ENCODE measurements at regions not wholly inside any gene's neighbourhood (a gene's known extent, or its start where the extent isn't known, plus 50 kb on each side); places are given as distances from the start of the nearest gene placed in this dataset.

GRCh38 chr12:58615047-58615446 is 305.3 kb downstream of the LRIG3 start:
- H3K27ac ChIP-seq (ENCODE audit: low read depth, low read length) = no peak overlapping the region
- no peaks in the 10 kb centered on the region for H3K27me3 ChIP-seq (ENCODE audit: insufficient read depth, low read length)
- H3K9ac ChIP-seq (ENCODE audit: low read depth, low read length) = no peak overlapping the region
- no peak overlapping the region for H3K4me3 ChIP-seq (ENCODE audit: low read length)
- H3K9me3 ChIP-seq (ENCODE audit: insufficient read depth, low read depth, low read length) = no peaks in the 10 kb centered on the region
- H3K36me3 ChIP-seq (ENCODE audit: insufficient read depth, low read length) = no peaks in the 10 kb centered on the region
- WGBS = 92% methylated on average over 2 of the region's 2 CpGs
- no peaks in the 10 kb centered on the region for H3K4me1 ChIP-seq (ENCODE audit: insufficient read depth, low read length)

- no peaks in the 10 kb centered on the region for H3K27me3 ChIP-seq (ENCODE audit: insufficient read depth, low read length)
- H3K9ac ChIP-seq (ENCODE audit: low read depth, low read length) = no peak overlapping the region
- H3K36me3 ChIP-seq (ENCODE audit: insufficient read depth, low read length) = no peaks in the 10 kb centered on the region
- no peak overlapping the region for H3K27ac ChIP-seq (ENCODE audit: low read depth, low read length)
- H3K4me1 ChIP-seq (ENCODE audit: insufficient read depth, low read length) = no peaks in the 10 kb centered on the region
- no peak overlapping the region for H3K4me3 ChIP-seq (ENCODE audit: low read length)
- no peaks in the 10 kb centered on the region for H3K9me3 ChIP-seq (ENCODE audit: insufficient read depth, low read depth, low read length)
Measured at GRCh38 chr12:58615576-58615975, 304.7 kb downstream of the LRIG3 start.

- 94% methylated on average over 1 of the region's 1 CpG for whole genome bisulfite sequencing
- Histone ChIP-seq H3K27me3 (ENCODE audit: insufficient read depth, low read length) (no peaks in the 10 kb centered on the region), H3K9me3 (ENCODE audit: insufficient read depth, low read depth, low read length) (no peaks in the 10 kb centered on the region), H3K27ac (ENCODE audit: low read depth, low read length) (no peak overlapping the region), H3K4me1 (ENCODE audit: insufficient read depth, low read length) (no peaks in the 10 kb centered on the region), H3K9ac (ENCODE audit: low read depth, low read length) (no peak overlapping the region), H3K36me3 (ENCODE audit: insufficient read depth, low read length) (no peaks in the 10 kb centered on the region), H3K4me3 (ENCODE audit: low read length) (no peak overlapping the region)
Measured at GRCh38 chr12:58616618-58617017, 303.7 kb downstream of the LRIG3 start.

GRCh38 chr12:58621126-58621525 is 299.2 kb downstream of the LRIG3 start:
- no peaks in the 10 kb centered on the region for H3K36me3 ChIP-seq (ENCODE audit: insufficient read depth, low read length)
- no peak overlapping the region for H3K9ac ChIP-seq (ENCODE audit: low read depth, low read length)
- H3K4me1 ChIP-seq (ENCODE audit: insufficient read depth, low read length) = no peaks in the 10 kb centered on the region
- 96% methylated on average over 3 of the region's 5 CpGs for WGBS
- no peak overlapping the region for H3K4me3 ChIP-seq (ENCODE audit: low read length)
- H3K9me3 ChIP-seq (ENCODE audit: insufficient read depth, low read depth, low read length) = 0 out of 2 replicates have a peak, but pooled peaks cover 2% of the 10 kb centered on the region
- H3K27ac ChIP-seq (ENCODE audit: low read depth, low read length) = no peak overlapping the region
- H3K27me3 ChIP-seq (ENCODE audit: insufficient read depth, low read length) = no peaks in the 10 kb centered on the region

GRCh38 chr12:58629376-58629775 is 290.9 kb downstream of the LRIG3 start:
- 100% methylated on average over 1 of the region's 1 CpG for WGBS
- Histone ChIP-seq H3K9me3 (ENCODE audit: insufficient read depth, low read depth, low read length) (0 out of 2 replicates have a peak, but pooled peaks cover 2% of the 10 kb centered on the region), H3K27me3 (ENCODE audit: insufficient read depth, low read length) (no peaks in the 10 kb centered on the region), H3K9ac (ENCODE audit: low read depth, low read length) (no peak overlapping the region), H3K4me3 (ENCODE audit: low read length) (no peak overlapping the region), H3K36me3 (ENCODE audit: insufficient read depth, low read length) (no peaks in the 10 kb centered on the region), H3K27ac (ENCODE audit: low read depth, low read length) (no peak overlapping the region), H3K4me1 (ENCODE audit: insufficient read depth, low read length) (0 out of 2 replicates have a peak, but pooled peaks cover 5% of the 10 kb centered on the region)

GRCh38 chr12:58633479-58633878 is 286.8 kb downstream of the LRIG3 start:
- Histone ChIP-seq H3K9me3 (ENCODE audit: insufficient read depth, low read depth, low read length) (no peaks in the 10 kb centered on the region), H3K9ac (ENCODE audit: low read depth, low read length) (no peak overlapping the region), H3K4me1 (ENCODE audit: insufficient read depth, low read length) (0 out of 2 replicates have a peak, but pooled peaks cover 5% of the 10 kb centered on the region), H3K27me3 (ENCODE audit: insufficient read depth, low read length) (no peaks in the 10 kb centered on the region), H3K4me3 (ENCODE audit: low read length) (no peak overlapping the region), H3K27ac (ENCODE audit: low read depth, low read length) (no peak overlapping the region), H3K36me3 (ENCODE audit: insufficient read depth, low read length) (no peaks in the 10 kb centered on the region)

GRCh38 chr12:58639318-58639934 is 280.9 kb downstream of the LRIG3 start:
- Histone ChIP-seq H3K27me3 (ENCODE audit: insufficient read depth, low read length) (no peaks in the 10 kb centered on the region), H3K9me3 (ENCODE audit: insufficient read depth, low read depth, low read length) (no peaks in the 10 kb centered on the region), H3K36me3 (ENCODE audit: insufficient read depth, low read length) (no peaks in the 10 kb centered on the region), H3K4me1 (ENCODE audit: insufficient read depth, low read length) (no peaks in the 10 kb centered on the region), H3K4me3 (ENCODE audit: low read length) (no peak overlapping the region), H3K9ac (ENCODE audit: low read depth, low read length) (no peak overlapping the region), H3K27ac (ENCODE audit: low read depth, low read length) (no peak overlapping the region)
- 93% methylated on average over 4 of the region's 4 CpGs for WGBS

- Histone ChIP-seq H3K9me3 (ENCODE audit: insufficient read depth, low read depth, low read length) (no peaks in the 10 kb centered on the region), H3K9ac (ENCODE audit: low read depth, low read length) (no peak overlapping the region), H3K4me1 (ENCODE audit: insufficient read depth, low read length) (no peaks in the 10 kb centered on the region), H3K27me3 (ENCODE audit: insufficient read depth, low read length) (no peaks in the 10 kb centered on the region), H3K27ac (ENCODE audit: low read depth, low read length) (no peak overlapping the region), H3K4me3 (ENCODE audit: low read length) (no peak overlapping the region), H3K36me3 (ENCODE audit: insufficient read depth, low read length) (no peaks in the 10 kb centered on the region)
- WGBS = 100% methylated on average over 1 of the region's 1 CpG
Measured at GRCh38 chr12:58640314-58640713, 280.0 kb downstream of the LRIG3 start.

GRCh38 chr12:58645946-58646345 is 274.4 kb downstream of the LRIG3 start:
- Histone ChIP-seq H3K36me3 (ENCODE audit: insufficient read depth, low read length) (no peaks in the 10 kb centered on the region), H3K4me3 (ENCODE audit: low read length) (no peak overlapping the region), H3K9ac (ENCODE audit: low read depth, low read length) (no peak overlapping the region), H3K27ac (ENCODE audit: low read depth, low read length) (no peak overlapping the region), H3K4me1 (ENCODE audit: insufficient read depth, low read length) (no peaks in the 10 kb centered on the region), H3K9me3 (ENCODE audit: insufficient read depth, low read depth, low read length) (no peaks in the 10 kb centered on the region), H3K27me3 (ENCODE audit: insufficient read depth, low read length) (no peaks in the 10 kb centered on the region)
- WGBS = 49% methylated on average over 2 of the region's 2 CpGs

GRCh38 chr12:58647495-58647894 is 272.8 kb downstream of the LRIG3 start:
- H3K4me3 ChIP-seq (ENCODE audit: low read length) = no peak overlapping the region
- no peaks in the 10 kb centered on the region for H3K27me3 ChIP-seq (ENCODE audit: insufficient read depth, low read length)
- H3K4me1 ChIP-seq (ENCODE audit: insufficient read depth, low read length) = no peaks in the 10 kb centered on the region
- H3K9ac ChIP-seq (ENCODE audit: low read depth, low read length) = no peak overlapping the region
- no peaks in the 10 kb centered on the region for H3K9me3 ChIP-seq (ENCODE audit: insufficient read depth, low read depth, low read length)
- WGBS = 96% methylated on average over 3 of the region's 3 CpGs
- H3K36me3 ChIP-seq (ENCODE audit: insufficient read depth, low read length) = no peaks in the 10 kb centered on the region
- no peak overlapping the region for H3K27ac ChIP-seq (ENCODE audit: low read depth, low read length)

GRCh38 chr12:58648176-58648575 is 272.1 kb downstream of the LRIG3 start:
- no peak overlapping the region for H3K4me3 ChIP-seq (ENCODE audit: low read length)
- 93% methylated on average over 4 of the region's 4 CpGs for WGBS

GRCh38 chr12:58651850-58652249 is 268.5 kb downstream of the LRIG3 start:
- WGBS = 93% methylated on average over 3 of the region's 3 CpGs
- Histone ChIP-seq H3K9me3 (ENCODE audit: insufficient read depth, low read depth, low read length) (peaks cover 16% of the 10 kb centered on the region), H3K36me3 (ENCODE audit: insufficient read depth, low read length) (no peaks in the 10 kb centered on the region), H3K27me3 (ENCODE audit: insufficient read depth, low read length) (no peaks in the 10 kb centered on the region), H3K4me3 (ENCODE audit: low read length) (no peak overlapping the region), H3K27ac (ENCODE audit: low read depth, low read length) (no peak overlapping the region), H3K9ac (ENCODE audit: low read depth, low read length) (no peak overlapping the region), H3K4me1 (ENCODE audit: insufficient read depth, low read length) (no peaks in the 10 kb centered on the region)

More at GRCh38 chr12:58648176-58648575, 272.1 kb downstream of the LRIG3 start:
- H3K36me3 ChIP-seq (ENCODE audit: insufficient read depth, low read length) = no peaks in the 10 kb centered on the region
- H3K9me3 ChIP-seq (ENCODE audit: insufficient read depth, low read depth, low read length) = no peaks in the 10 kb centered on the region
- no peak overlapping the region for H3K9ac ChIP-seq (ENCODE audit: low read depth, low read length)
- H3K4me1 ChIP-seq (ENCODE audit: insufficient read depth, low read length) = no peaks in the 10 kb centered on the region
- no peak overlapping the region for H3K27ac ChIP-seq (ENCODE audit: low read depth, low read length)
- H3K27me3 ChIP-seq (ENCODE audit: insufficient read depth, low read length) = no peaks in the 10 kb centered on the region
